Body of pancreas (tissue), 4 donors: ENCODE measurements at regions not wholly inside any gene's neighbourhood (a gene's known extent, or its start where the extent isn't known, plus 50 kb on each side); places are given as distances from the start of the nearest gene placed in this dataset.

Experiments
- POLR2A ChIP-seq, 3 donors: fragments of 450-650 bp; IDR thresholded peaks; one replicate each; pipeline ENCODE4 v1.6.1; 2016; ENCODE audit warnings: antibody characterized with exemption in 3 of 3, mild to moderate bottlenecking in 2 of 3
- TF ChIP-seq, protein P1 (sequence below), 7 experiments: fragments of 450-650 bp in 4 of 7; fragments of 200-600 bp in 3 of 7; sonication (generic) in 3 of 7; IDR thresholded peaks; one replicate each; pipeline ENCODE4 v1.5.1; 2016 to 2019; ENCODE audit warnings: antibody characterized with exemption in 7 of 7

DNA sequence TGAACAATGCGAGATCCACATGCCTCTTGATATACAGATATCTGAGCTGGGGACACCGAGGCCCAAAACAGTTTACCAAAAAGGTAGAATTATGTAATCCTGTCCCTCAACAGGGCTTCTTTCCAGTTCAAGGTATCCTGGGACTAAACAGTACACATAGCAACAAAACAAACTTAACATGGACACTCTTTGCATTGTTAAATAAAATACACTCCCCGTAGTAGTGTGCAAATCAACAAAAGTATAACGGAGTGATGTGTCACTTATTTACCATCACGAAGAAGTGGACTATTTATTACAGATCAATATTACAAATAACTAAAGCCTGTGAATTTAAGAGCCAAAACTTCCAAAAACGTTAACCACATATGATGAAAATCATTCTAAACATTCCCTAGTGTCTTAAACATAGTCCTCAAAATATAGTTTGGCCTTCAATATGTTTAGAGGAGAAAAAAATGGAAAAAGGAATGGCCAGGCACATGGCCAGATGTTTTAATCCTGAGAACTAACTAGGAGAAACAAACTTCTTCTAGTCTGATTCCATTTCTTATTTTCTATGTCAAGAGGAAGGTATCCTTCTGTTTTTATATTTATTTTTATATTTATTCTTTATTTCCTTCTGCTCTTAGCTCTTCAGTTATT is 377.5 kb downstream of the OSR1 start:
- TF ChIP-seq, protein P1, sequence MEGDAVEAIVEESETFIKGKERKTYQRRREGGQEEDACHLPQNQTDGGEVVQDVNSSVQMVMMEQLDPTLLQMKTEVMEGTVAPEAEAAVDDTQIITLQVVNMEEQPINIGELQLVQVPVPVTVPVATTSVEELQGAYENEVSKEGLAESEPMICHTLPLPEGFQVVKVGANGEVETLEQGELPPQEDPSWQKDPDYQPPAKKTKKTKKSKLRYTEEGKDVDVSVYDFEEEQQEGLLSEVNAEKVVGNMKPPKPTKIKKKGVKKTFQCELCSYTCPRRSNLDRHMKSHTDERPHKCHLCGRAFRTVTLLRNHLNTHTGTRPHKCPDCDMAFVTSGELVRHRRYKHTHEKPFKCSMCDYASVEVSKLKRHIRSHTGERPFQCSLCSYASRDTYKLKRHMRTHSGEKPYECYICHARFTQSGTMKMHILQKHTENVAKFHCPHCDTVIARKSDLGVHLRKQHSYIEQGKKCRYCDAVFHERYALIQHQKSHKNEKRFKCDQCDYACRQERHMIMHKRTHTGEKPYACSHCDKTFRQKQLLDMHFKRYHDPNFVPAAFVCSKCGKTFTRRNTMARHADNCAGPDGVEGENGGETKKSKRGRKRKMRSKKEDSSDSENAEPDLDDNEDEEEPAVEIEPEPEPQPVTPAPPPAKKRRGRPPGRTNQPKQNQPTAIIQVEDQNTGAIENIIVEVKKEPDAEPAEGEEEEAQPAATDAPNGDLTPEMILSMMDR (IDR thresholded peaks at IDR 0.05): no peak
- TF ChIP-seq POLR2A (IDR thresholded peaks at IDR 0.05): no peak
